Panc1 (cell line): ENCODE measurements at regions not wholly inside any gene's neighbourhood (a gene's known extent, or its start where the extent isn't known, plus 50 kb on each side); places are given as distances from the start of the nearest gene placed in this dataset.

Source experiments
- CTCF ChIP-seq: fragments of 450-650 bp; IDR thresholded peaks from 2 replicates; pipeline ENCODE4 v1.5.1; 2017; ENCODE audit warnings: mild to moderate bottlenecking
- POLR2AphosphoS5 ChIP-seq: IDR thresholded peaks from 2 replicates; pipeline ENCODE4 v1.6.1; 2012; ENCODE audit warnings: mild to moderate bottlenecking, low read depth, low read length, moderate library complexity
- SIN3A ChIP-seq: IDR thresholded peaks from 2 replicates; pipeline ENCODE4 v1.6.1; 2012; ENCODE audit warnings: low read depth, mild to moderate bottlenecking, low read length, moderate library complexity, borderline replicate concordance; ENCODE audit not compliant: insufficient read depth

GRCh38 chr18:22839340-22839821, 93.7 kb upstream of the RBBP8 start:
- no peak for TF ChIP-seq CTCF
- no peak for TF ChIP-seq POLR2AphosphoS5
- TF ChIP-seq SIN3A = no peak
